Stimulated activated CD4-positive, alpha-beta T cell treated with anti-CD3 and anti-CD28 coated beads, Interleukin-4, amount 100 ng/mL, for 48 hours (primary cell): ENCODE measurements at regions not wholly inside any gene's neighbourhood (a gene's known extent, or its start where the extent isn't known, plus 50 kb on each side); places are given as distances from the start of the nearest gene placed in this dataset.

Experiments used
- DNase-seq, 2 donors: peaks; one replicate each; pipeline ENCODE4 v3.0.0-alpha.2; 2020; ENCODE audit warnings: low read depth in 2 of 2

GRCh38 chr12:127293507-127294310, 973.3 kb upstream of the TMEM132C start:
- DNase-seq: peak; percentile 28 to 40

- DNase-seq: no peak
Observed at GRCh38 chr12:127294651-127295210, 972.2 kb upstream of the TMEM132C start.

- DNase-seq: no peak
Observed at GRCh38 chr12:127295630-127296029, 971.3 kb upstream of the TMEM132C start.

- DNase-seq: no peak
Observed at GRCh38 chr12:127296591-127296990, 970.4 kb upstream of the TMEM132C start.

- no peak for DNase-seq
Observed at GRCh38 chr12:127297327-127297726, 969.6 kb upstream of the TMEM132C start.

- no peak for DNase-seq
Observed at GRCh38 chr12:127300075-127300474, 966.9 kb upstream of the TMEM132C start.

- no peak for DNase-seq
Observed at GRCh38 chr12:127300753-127301152, 966.2 kb upstream of the TMEM132C start.

GRCh38 chr12:127301876-127302275, 965.1 kb upstream of the TMEM132C start:
- no peak for DNase-seq

- DNase-seq: no peak
Observed at GRCh38 chr12:127304751-127305725, 961.9 kb upstream of the TMEM132C start.

- DNase-seq: no peak
Observed at GRCh38 chr12:127306604-127307215, 960.3 kb upstream of the TMEM132C start.

GRCh38 chr12:127307528-127307927, 959.4 kb upstream of the TMEM132C start:
- DNase-seq: no peak

- DNase-seq: no peak
Observed at GRCh38 chr12:127308148-127308547, 958.8 kb upstream of the TMEM132C start.

GRCh38 chr12:127310548-127310947, 956.4 kb upstream of the TMEM132C start:
- no peak for DNase-seq

GRCh38 chr12:127311720-127312364, 955.1 kb upstream of the TMEM132C start:
- no peak for DNase-seq

- no peak for DNase-seq
Observed at GRCh38 chr12:127324681-127325080, 942.3 kb upstream of the TMEM132C start.

GRCh38 chr12:127327986-127328385, 939.0 kb upstream of the TMEM132C start:
- no peak for DNase-seq

GRCh38 chr12:127328867-127329266, 938.1 kb upstream of the TMEM132C start:
- no peak for DNase-seq

- no peak for DNase-seq
Observed at GRCh38 chr12:127334365-127334764, 932.6 kb upstream of the TMEM132C start.

- no peak for DNase-seq
Observed at GRCh38 chr12:127334912-127335644, 931.9 kb upstream of the TMEM132C start.

GRCh38 chr12:127336416-127336815, 930.6 kb upstream of the TMEM132C start:
- no peak for DNase-seq

- DNase-seq: no peak
Observed at GRCh38 chr12:127339065-127339464, 927.9 kb upstream of the TMEM132C start.
